Keratinocyte (primary cell): ENCODE measurements at regions not wholly inside any gene's neighbourhood (a gene's known extent, or its start where the extent isn't known, plus 50 kb on each side); places are given as distances from the start of the nearest gene placed in this dataset.

Experiments
- DNase-seq: peaks from one replicate; pipeline ENCODE4 v3.0.0-alpha.2; 2011; ENCODE audit warnings: low read depth, missing footprints, low spot score
- FAIRE-seq: peaks from 2 replicates; lab custom pipeline; 2011; peaks lifted over from hg19 to GRCh38; lab: Jason Lieb, UNC
- H2AFZ ChIP-seq: 2 replicates; pipeline ENCODE4 v1.6.0; 2012; ENCODE audit warnings: low read length, control low read depth, inconsistent platforms; ENCODE audit not compliant: control insufficient read depth
- H3K27ac ChIP-seq: 2 replicates; pipeline ENCODE4 v1.5.1; 2011; ENCODE audit warnings: low read length; ENCODE audit not compliant: control insufficient read depth, insufficient read depth
- H3K27me3 ChIP-seq: 3 replicates; pipeline ENCODE4 v1.6.0; 2011; ENCODE audit warnings: low read length; ENCODE audit not compliant: control insufficient read depth, insufficient read depth; ENCODE audit errors: extremely low read depth
- H3K36me3 ChIP-seq, 2 experiments: 2 replicates in 1 of 2; 3 replicates in 1 of 2; pipeline ENCODE4 v1.5.1; 2011; ENCODE audit warnings: low read length in 2 of 2, mild to moderate bottlenecking in 1 of 2; ENCODE audit not compliant: control insufficient read depth in 2 of 2, insufficient read depth in 2 of 2; ENCODE audit errors: extremely low read depth in 1 of 2
- H3K4me1 ChIP-seq: 3 replicates; pipeline ENCODE4 v1.5.1; 2011; ENCODE audit warnings: low read length; ENCODE audit not compliant: control insufficient read depth, insufficient read depth; ENCODE audit errors: extremely low read depth
- H3K4me2 ChIP-seq: 3 replicates; pipeline ENCODE4 v1.6.0; 2011; ENCODE audit warnings: low read depth, low read length; ENCODE audit not compliant: control insufficient read depth, insufficient read depth; ENCODE audit errors: extremely low read depth
- H3K4me3 ChIP-seq, 3 experiments: fragments of 200-600 bp in 1 of 3; sonication (generic) in 1 of 3; 2 replicates in 2 of 3; 3 replicates in 1 of 3; pipeline ENCODE4 v1.5.1; 2011 to 2016; ENCODE audit warnings: low read length in 3 of 3, mild to moderate bottlenecking in 3 of 3, control low read depth in 2 of 3, inconsistent platforms in 1 of 3, low read depth in 1 of 3, mixed read lengths in 1 of 3, mixed run types in 1 of 3, moderate library complexity in 1 of 3; ENCODE audit not compliant: control insufficient read depth in 2 of 3, insufficient read depth in 2 of 3; ENCODE audit errors: extremely low read depth in 1 of 3
- H3K79me2 ChIP-seq: 2 replicates; pipeline ENCODE4 v1.6.0; 2012; ENCODE audit warnings: low read length; ENCODE audit not compliant: control insufficient read depth, insufficient read depth
- H3K9ac ChIP-seq: 3 replicates; pipeline ENCODE4 v1.6.0; 2011; ENCODE audit warnings: low read length; ENCODE audit not compliant: control insufficient read depth, insufficient read depth; ENCODE audit errors: extremely low read depth
- H3K9me1 ChIP-seq: 3 replicates; pipeline ENCODE4 v1.6.0; 2011; ENCODE audit warnings: low read length; ENCODE audit not compliant: control insufficient read depth, insufficient read depth; ENCODE audit errors: extremely low read depth
- H3K9me3 ChIP-seq: 2 replicates; pipeline ENCODE4 v1.5.1; 2012; ENCODE audit warnings: low read depth, low read length; ENCODE audit not compliant: control insufficient read depth
- H4K20me1 ChIP-seq: 3 replicates; pipeline ENCODE4 v1.6.0; 2011; ENCODE audit warnings: low read length; ENCODE audit not compliant: control insufficient read depth, insufficient read depth; ENCODE audit errors: extremely low read depth
- EZH2 ChIP-seq: IDR thresholded peaks from one replicate; pipeline ENCODE4 v1.6.1; 2012; ENCODE audit warnings: inconsistent platforms, mild to moderate bottlenecking, low read length, moderate library complexity
- dilution Hi-C: fragments of 300-500 bp; cut with MboI; formaldehyde crosslinking; loops from one replicate; pipeline ENCODE4 v1.7.0; 2020; ENCODE audit warnings: low sequenced_read_pairs; ENCODE audit not compliant: extremely low pct_ligation_motif_present
- TF ChIP-seq, protein P1 (sequence below), 3 experiments: IDR thresholded peaks in 1 of 3; conservative IDR thresholded peaks in 1 of 3; optimal IDR thresholded peaks in 1 of 3; 2 replicates in 2 of 3; 3 replicates in 1 of 3; pipeline versions ENCODE3 to v1.5.1; 2011; ENCODE audit warnings: low read length in 3 of 3, mild to moderate bottlenecking in 3 of 3, moderate library complexity in 2 of 3, control low read depth in 1 of 3, inconsistent platforms in 1 of 3; ENCODE audit not compliant: insufficient read depth in 2 of 3; ENCODE audit errors: extremely low read depth in 1 of 3

DNA sequence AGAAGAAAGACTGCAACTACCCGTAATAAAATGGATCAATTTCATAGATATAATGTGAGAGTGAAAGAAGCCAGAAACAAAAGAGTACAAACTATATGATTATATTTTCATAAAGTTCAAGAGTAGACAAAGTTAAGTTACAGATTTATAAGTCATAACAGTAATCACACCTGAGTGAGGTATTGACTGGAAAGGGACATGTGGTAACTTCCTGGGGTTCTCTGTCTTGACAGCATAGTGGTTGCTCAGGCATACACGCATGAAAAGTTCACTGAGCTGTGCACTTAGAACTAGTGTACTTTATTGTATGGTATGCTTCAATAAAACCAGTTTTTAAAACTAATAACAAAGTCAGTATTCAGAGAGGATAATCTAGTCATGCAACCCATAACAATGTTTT, 653.6 kb downstream of the EPM2A start:
- dilution Hi-C loops, result no loop called here
- Histone ChIP-seq H3K9me3 (no peaks in the 10 kb centered on the region), H2AFZ (no peak overlapping the region), H3K9me1 (no peaks in the 10 kb centered on the region), H3K4me1 (no peaks in the 10 kb centered on the region), H3K27me3 (no peaks in the 10 kb centered on the region), H3K9ac (no peak overlapping the region), H3K4me3 (no peak overlapping the region), H3K4me2 (no peak overlapping the region), H3K27ac (no peak overlapping the region), H3K36me3 (no peaks in the 10 kb centered on the region), H3K79me2 (no peaks in the 10 kb centered on the region), H4K20me1 (no peaks in the 10 kb centered on the region)
- TF ChIP-seq, protein P1, sequence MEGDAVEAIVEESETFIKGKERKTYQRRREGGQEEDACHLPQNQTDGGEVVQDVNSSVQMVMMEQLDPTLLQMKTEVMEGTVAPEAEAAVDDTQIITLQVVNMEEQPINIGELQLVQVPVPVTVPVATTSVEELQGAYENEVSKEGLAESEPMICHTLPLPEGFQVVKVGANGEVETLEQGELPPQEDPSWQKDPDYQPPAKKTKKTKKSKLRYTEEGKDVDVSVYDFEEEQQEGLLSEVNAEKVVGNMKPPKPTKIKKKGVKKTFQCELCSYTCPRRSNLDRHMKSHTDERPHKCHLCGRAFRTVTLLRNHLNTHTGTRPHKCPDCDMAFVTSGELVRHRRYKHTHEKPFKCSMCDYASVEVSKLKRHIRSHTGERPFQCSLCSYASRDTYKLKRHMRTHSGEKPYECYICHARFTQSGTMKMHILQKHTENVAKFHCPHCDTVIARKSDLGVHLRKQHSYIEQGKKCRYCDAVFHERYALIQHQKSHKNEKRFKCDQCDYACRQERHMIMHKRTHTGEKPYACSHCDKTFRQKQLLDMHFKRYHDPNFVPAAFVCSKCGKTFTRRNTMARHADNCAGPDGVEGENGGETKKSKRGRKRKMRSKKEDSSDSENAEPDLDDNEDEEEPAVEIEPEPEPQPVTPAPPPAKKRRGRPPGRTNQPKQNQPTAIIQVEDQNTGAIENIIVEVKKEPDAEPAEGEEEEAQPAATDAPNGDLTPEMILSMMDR (optimal IDR thresholded peaks at IDR 0.05 in 1 of 3, IDR thresholded peaks at IDR 0.05 in 1 of 3, conservative IDR thresholded peaks at IDR 0.05 in 1 of 3; ENCODE audit: extremely low read depth in 1 of 3, insufficient read depth in 2 of 3, low read length in 3 of 3), result no peak
- TF ChIP-seq EZH2, result no peak
- FAIRE-seq, result no peak
- no peak for DNase-seq

DNA sequence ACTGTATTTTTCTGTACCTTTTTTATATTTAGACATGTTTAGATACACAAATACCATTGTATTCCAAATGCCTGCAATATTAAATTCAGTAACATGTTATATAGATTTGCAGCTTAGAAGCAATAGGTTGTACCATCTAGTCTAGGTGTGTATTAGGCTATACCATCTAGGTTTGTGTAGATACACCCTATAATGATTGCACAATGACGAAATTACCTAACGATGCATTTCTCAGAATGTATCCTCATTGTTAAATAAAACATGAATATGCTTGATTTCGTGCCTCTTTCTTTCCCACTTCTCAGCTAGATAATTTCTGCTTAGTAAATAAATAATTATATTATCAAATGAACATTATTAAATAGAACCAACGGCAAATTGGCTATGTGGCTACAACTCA, 653.0 kb downstream of the EPM2A start:
- DNase-seq (no peak), FAIRE-seq (no peak)
- Histone ChIP-seq H3K4me1 (no peaks in the 10 kb centered on the region), H3K4me3 (no peak overlapping the region), H3K9ac (no peak overlapping the region), H3K36me3 (no peaks in the 10 kb centered on the region), H4K20me1 (no peaks in the 10 kb centered on the region), H3K9me3 (no peaks in the 10 kb centered on the region), H2AFZ (no peak overlapping the region), H3K9me1 (no peaks in the 10 kb centered on the region), H3K4me2 (no peak overlapping the region), H3K27me3 (no peaks in the 10 kb centered on the region), H3K27ac (no peak overlapping the region), H3K79me2 (no peaks in the 10 kb centered on the region)
- dilution Hi-C loops, result no loop called here
- no peak for TF ChIP-seq EZH2

DNA sequence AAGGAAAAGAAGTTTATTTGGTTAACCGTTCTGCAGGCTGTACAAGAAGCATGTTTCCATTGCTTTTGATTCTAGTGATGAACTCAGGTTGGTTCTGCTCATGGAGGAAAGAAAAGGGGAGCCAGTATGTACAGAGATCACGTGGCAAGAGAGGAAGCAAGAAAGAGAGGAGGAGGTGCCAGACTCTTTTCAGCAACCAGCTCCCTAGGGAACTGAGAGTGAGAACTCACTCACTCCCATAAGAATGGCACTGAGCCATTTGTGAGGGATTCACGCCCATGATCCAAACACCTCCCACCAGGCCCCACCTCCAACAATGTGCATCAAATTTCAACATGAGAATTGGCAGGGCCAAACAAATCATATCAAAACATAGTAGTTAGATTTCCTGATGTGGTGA, 649.1 kb downstream of the EPM2A start:
- Histone ChIP-seq H3K9me1 (no peaks in the 10 kb centered on the region), H2AFZ (no peak overlapping the region), H3K27ac (no peak overlapping the region), H4K20me1 (no peaks in the 10 kb centered on the region), H3K4me3 (no peak overlapping the region), H3K9me3 (no peaks in the 10 kb centered on the region), H3K27me3 (no peaks in the 10 kb centered on the region), H3K36me3 (no peaks in the 10 kb centered on the region), H3K4me1 (no peaks in the 10 kb centered on the region), H3K4me2 (no peak overlapping the region), H3K79me2 (no peaks in the 10 kb centered on the region), H3K9ac (no peak overlapping the region)
- DNase-seq (no peak), FAIRE-seq (no peak)
- dilution Hi-C loops, result no loop called here
- no peak for TF ChIP-seq EZH2
- TF ChIP-seq, protein P1 (optimal IDR thresholded peaks at IDR 0.05 in 1 of 3, IDR thresholded peaks at IDR 0.05 in 1 of 3, conservative IDR thresholded peaks at IDR 0.05 in 1 of 3; ENCODE audit: extremely low read depth in 1 of 3, insufficient read depth in 2 of 3, low read length in 3 of 3), result no peak
